ENCODE measurements at regions not wholly inside any gene's neighbourhood (a gene's known extent, or its start where the extent isn't known, plus 50 kb on each side); places are given as distances from the start of the nearest gene placed in this dataset.

- no peak for DNase-seq (ENCODE audit: low spot score)
Observed at GRCh38 chr10:50936335-50936734, 50.9 kb upstream of the A1CF start.

- DNase-seq (ENCODE audit: low spot score), result no peak
Observed at GRCh38 chr10:50937230-50937907, 51.9 kb upstream of the A1CF start.

GRCh38 chr10:50941629-50942028 lies 56.2 kb upstream of the A1CF start:
- DNase-seq (ENCODE audit: low spot score), result no peak

- no peak for DNase-seq (ENCODE audit: low spot score)
Observed at GRCh38 chr10:50946991-50947781, 61.8 kb upstream of the A1CF start.

DNA sequence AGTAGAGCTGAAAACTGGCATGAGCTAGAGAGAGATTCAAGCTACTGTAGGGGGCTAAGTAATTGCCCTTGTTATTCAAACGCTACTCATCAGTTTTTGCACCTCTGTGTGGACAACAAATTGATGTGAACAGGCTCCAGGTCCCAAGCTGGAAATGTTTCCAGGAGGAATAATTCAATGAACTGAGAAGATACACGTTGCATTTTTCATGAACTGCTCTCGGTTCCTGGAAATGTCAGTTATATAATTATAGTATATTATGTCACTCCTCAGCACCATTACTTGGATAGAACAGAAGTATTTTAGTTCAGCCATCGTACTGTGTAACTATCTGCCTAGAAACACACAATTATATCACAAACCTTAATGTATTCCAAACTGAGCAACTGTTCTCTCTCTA lies 65.9 kb upstream of the A1CF start:
- DNase-seq (ENCODE audit: low spot score), result no peak

GRCh38 chr10:50961297-50961696 lies 75.9 kb upstream of the A1CF start:
- DNase-seq (ENCODE audit: low spot score), result no peak

- no peak for DNase-seq (ENCODE audit: low spot score)
Observed at GRCh38 chr10:50963063-50963462, 77.6 kb upstream of the A1CF start.

GRCh38 chr10:50968386-50969091 lies 83.1 kb upstream of the A1CF start:
- no peak for DNase-seq (ENCODE audit: low spot score)

DNA sequence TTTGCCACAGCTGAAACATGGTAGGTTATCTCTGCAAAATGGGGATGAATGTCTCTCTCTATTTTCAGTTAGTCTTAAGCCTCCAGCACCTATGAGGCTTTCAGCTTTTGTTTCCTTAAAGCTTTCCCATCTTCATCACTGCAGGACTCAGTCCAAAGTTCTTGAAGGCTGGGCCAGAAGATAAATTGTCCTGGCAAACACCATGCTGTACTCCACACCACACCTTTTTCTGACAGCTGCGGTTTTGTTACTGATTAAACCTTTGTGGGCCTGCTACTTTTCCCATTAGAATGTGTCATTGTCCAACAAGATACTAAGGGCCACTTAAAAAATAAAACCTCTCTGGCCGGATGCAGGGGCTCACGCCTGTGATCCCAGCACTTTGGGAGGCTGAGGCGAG lies 87.2 kb upstream of the A1CF start:
- no peak for DNase-seq (ENCODE audit: low spot score)

DNA sequence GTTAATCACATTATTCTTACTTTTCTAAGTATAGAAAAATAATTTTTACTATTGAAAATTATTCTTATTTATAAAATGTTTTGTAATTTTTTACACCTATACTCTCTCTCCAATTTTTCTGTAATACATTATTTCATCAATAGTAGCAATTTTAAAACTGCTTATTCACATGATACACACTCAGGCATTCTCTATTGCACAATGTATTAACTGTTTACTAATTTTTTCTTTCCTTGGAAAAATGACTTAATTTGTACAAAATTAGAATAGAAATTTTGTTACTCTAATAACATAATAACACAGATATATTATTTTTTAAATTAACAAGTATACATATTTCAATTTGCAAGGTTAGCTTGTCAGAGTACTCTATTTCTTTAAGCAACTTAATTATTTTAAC lies 92.9 kb upstream of the PRKG1 start:
- DNase-seq (ENCODE audit: low spot score), result no peak

DNA sequence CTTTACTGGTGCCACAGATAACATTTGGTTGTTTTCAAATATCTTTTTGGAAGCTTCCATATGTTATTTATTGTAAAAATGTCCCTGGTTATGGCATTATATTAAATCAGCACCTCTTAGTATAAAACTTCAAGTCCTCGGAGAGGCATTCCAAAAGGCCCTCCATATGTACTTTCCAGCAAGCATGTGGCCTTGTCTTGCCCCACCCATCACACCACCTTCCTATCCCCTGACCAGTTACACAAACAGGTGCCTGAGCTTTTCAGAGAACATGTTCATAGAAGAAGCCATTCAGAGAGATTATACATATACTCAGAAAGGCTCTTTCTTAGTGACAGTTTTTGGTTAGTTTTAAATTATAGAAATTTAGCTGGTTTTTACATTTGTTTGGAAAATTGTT lies 92.4 kb upstream of the PRKG1 start:
- DNase-seq (ENCODE audit: low spot score), result no peak

- no peak for DNase-seq (ENCODE audit: low spot score)
Observed at GRCh38 chr10:50982989-50983388, 91.3 kb upstream of the PRKG1 start.

GRCh38 chr10:50987934-50988333 lies 86.4 kb upstream of the PRKG1 start:
- DNase-seq (ENCODE audit: low spot score), result no peak

GRCh38 chr10:50988792-50989191 lies 85.5 kb upstream of the PRKG1 start:
- DNase-seq (ENCODE audit: low spot score), result no peak

- DNase-seq (ENCODE audit: low spot score), result no peak
Observed at GRCh38 chr10:50990568-50991455, 83.5 kb upstream of the PRKG1 start.

- DNase-seq (ENCODE audit: low spot score), result no peak
Observed at GRCh38 chr10:50991456-50992355, 82.6 kb upstream of the PRKG1 start.

GRCh38 chr10:50992356-50992901 lies 81.9 kb upstream of the PRKG1 start:
- DNase-seq (ENCODE audit: low spot score), result no peak

GRCh38 chr10:50992972-50993766 lies 81.1 kb upstream of the PRKG1 start:
- DNase-seq (ENCODE audit: low spot score), result no peak

- no peak for DNase-seq (ENCODE audit: low spot score)
Observed at GRCh38 chr10:50993771-50994251, 80.5 kb upstream of the PRKG1 start.

- no peak for DNase-seq (ENCODE audit: low spot score)
Observed at GRCh38 chr10:50997461-50997860, 76.8 kb upstream of the PRKG1 start.
